CD4-positive, alpha-beta T cell (primary cell): ENCODE measurements at regions not wholly inside any gene's neighbourhood (a gene's known extent, or its start where the extent isn't known, plus 50 kb on each side); places are given as distances from the start of the nearest gene placed in this dataset.

Source experiments
- ATAC-seq: fragments of 200-7000 bp; cut with Tn5 transposase; one replicate; pipeline ENCODE4 v1.10.0; 2022; ENCODE audit warnings: mild to moderate bottlenecking; ENCODE audit not compliant: poor library complexity
- CTCF ChIA-PET: fragments of 350-600 bp; sonication (Branson Sonifier 250); formaldehyde crosslinking; loops from one replicate; lab custom pipeline; 2021; ENCODE audit warnings: antibody characterized with exemption, inconsistent platforms; lab: Charles Lee
- POLR2A ChIA-PET: fragments of 350-600 bp; sonication (Branson Sonifier 250); formaldehyde crosslinking; loops from one replicate; lab custom pipeline; 2021; ENCODE audit warnings: antibody characterized with exemption, inconsistent platforms; lab: Charles Lee
- DNase-seq, 14 experiments: peaks; one replicate each; pipeline ENCODE4 v3.0.0-alpha.2; 2013 to 2020; ENCODE audit warnings: mixed read lengths in 2 of 14
- H3K27ac ChIP-seq, 2 donors: one replicate each; pipeline versions ENCODE4 v1.5.1 to v1.7.0; 2013; ENCODE audit warnings: low read length in 2 of 2, low read depth in 1 of 2, mild to moderate bottlenecking in 1 of 2
- H3K27me3 ChIP-seq, 2 experiments: 1 replicate in 1 of 2; 2 replicates in 1 of 2; pipeline versions ENCODE4 v1.6.1 to v1.7.0; 2013; ENCODE audit warnings: low read length in 2 of 2, control low read depth in 1 of 2, mild to moderate bottlenecking in 1 of 2, moderate library complexity in 1 of 2; ENCODE audit not compliant: insufficient read depth in 2 of 2, control insufficient read depth in 1 of 2
- H3K36me3 ChIP-seq: one replicate; pipeline ENCODE4 v1.6.1; 2013; ENCODE audit warnings: low read length, control low read depth; ENCODE audit not compliant: insufficient read depth
- H3K4me1 ChIP-seq: one replicate; pipeline ENCODE4 v1.6.1; 2013; ENCODE audit warnings: low read length, control low read depth; ENCODE audit not compliant: insufficient read depth
- H3K4me3 ChIP-seq: one replicate; pipeline ENCODE4 v1.5.1; 2013; ENCODE audit warnings: mild to moderate bottlenecking, low read length, moderate library complexity
- H3K9me3 ChIP-seq, 2 experiments: 1 replicate in 1 of 2; 2 replicates in 1 of 2; pipeline versions ENCODE4 v1.6.1 to v1.7.0; 2013; ENCODE audit warnings: low read length in 2 of 2, mild to moderate bottlenecking in 2 of 2, control low read depth in 1 of 2, moderate library complexity in 1 of 2; ENCODE audit not compliant: control insufficient read depth in 1 of 2, insufficient read depth in 1 of 2
- H3K27ac Mint-ChIP-seq: one replicate; pipeline ENCODE4 v1.8.0; 2020; ENCODE audit warnings: mixed read lengths
- H3K27me3 Mint-ChIP-seq: one replicate; pipeline ENCODE4 v1.8.0; 2021; ENCODE audit warnings: mixed read lengths
- H3K36me3 Mint-ChIP-seq: one replicate; pipeline ENCODE4 v1.8.0; 2021; ENCODE audit warnings: low read depth, mixed read lengths
- H3K4me1 Mint-ChIP-seq: one replicate; pipeline ENCODE4 v1.8.0; 2021; ENCODE audit warnings: low read depth, mixed read lengths
- H3K4me3 Mint-ChIP-seq: one replicate; pipeline ENCODE4 v1.8.0; 2020; ENCODE audit warnings: mild to moderate bottlenecking, mixed read lengths
- H3K9me3 Mint-ChIP-seq: one replicate; pipeline ENCODE4 v1.8.0; 2020; ENCODE audit warnings: mixed read lengths
- intact Hi-C, 2 experiments: fragments of 100-400 bp; cut with DNase I in 1 of 2; cut with micrococcal nuclease in 1 of 2; formaldehyde crosslinking; loops; one replicate each; pipeline versions ENCODE4 v1.15.1 to v1.9.0; 2023 to 2025; cut with DNase I, micrococcal nuclease
- TF ChIP-seq, protein P1 (sequence below): fragments of 200-600 bp; IDR thresholded peaks from one replicate; pipeline ENCODE4 v1.8.0; 2022; ENCODE audit warnings: antibody characterized with exemption, mild to moderate bottlenecking

DNA sequence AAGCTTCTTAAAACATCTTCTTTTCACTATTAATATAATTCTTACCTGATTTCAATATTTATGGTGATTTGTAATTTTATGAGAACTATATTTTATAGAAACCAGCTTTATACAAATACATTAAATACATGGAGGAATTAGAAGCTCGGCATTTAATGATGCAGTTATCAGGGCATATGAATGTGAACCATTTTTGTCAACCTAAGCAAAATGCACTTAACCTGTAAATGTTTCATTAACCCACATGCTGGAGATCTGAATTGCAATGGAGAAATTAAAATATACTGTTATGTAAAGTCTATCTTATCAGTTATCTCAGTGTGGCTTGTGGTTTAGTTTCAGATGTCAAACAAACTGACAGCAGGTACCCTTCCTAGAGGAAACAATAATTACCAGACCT, 63.2 kb upstream of the CDH12 start:
- POLR2A ChIA-PET, result no interaction called here
- intact Hi-C loops, result no loop called here

DNA sequence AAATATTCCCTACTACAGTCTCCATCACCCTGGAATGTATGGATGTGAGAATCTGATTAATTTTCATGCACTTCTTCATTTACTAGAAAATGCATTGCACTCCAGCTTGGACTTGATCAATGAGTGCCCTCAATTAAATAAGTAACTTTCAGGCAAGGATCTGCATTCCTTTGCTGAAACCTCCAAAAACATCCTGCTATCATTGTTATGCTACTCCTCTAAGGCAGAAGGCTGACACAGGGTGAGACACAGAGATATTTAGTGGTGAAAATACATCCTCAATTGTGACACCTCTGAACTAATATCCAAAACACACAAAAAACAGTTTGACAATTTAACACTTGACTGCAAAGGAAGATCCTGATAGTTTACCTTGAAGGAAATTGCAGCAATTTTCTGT, 57.9 kb upstream of the CDH12 start:
- Histone ChIP-seq H3K27ac (no peak overlapping the region), H3K4me3 (no peak overlapping the region), H3K36me3 (no peaks in the 10 kb centered on the region), H3K27me3 (no peaks in the 10 kb centered on the region), H3K9me3 (peaks cover 0 to 4% of the 10 kb centered on the region in 2 experiments), H3K4me1 (no peaks in the 10 kb centered on the region)
- TF ChIP-seq, protein P1, sequence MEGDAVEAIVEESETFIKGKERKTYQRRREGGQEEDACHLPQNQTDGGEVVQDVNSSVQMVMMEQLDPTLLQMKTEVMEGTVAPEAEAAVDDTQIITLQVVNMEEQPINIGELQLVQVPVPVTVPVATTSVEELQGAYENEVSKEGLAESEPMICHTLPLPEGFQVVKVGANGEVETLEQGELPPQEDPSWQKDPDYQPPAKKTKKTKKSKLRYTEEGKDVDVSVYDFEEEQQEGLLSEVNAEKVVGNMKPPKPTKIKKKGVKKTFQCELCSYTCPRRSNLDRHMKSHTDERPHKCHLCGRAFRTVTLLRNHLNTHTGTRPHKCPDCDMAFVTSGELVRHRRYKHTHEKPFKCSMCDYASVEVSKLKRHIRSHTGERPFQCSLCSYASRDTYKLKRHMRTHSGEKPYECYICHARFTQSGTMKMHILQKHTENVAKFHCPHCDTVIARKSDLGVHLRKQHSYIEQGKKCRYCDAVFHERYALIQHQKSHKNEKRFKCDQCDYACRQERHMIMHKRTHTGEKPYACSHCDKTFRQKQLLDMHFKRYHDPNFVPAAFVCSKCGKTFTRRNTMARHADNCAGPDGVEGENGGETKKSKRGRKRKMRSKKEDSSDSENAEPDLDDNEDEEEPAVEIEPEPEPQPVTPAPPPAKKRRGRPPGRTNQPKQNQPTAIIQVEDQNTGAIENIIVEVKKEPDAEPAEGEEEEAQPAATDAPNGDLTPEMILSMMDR, result no peak
- no peak overlapping the region for H3K4me3 Mint-ChIP-seq
- ATAC-seq, result no peak
- ChIA-PET CTCF (no interaction called here), POLR2A (no interaction called here)
- H3K9me3 Mint-ChIP-seq, result no peaks in the 10 kb centered on the region
- intact Hi-C loops, result no loop called here
- no peaks in the 10 kb centered on the region for H3K36me3 Mint-ChIP-seq
- no peaks in the 10 kb centered on the region for H3K4me1 Mint-ChIP-seq
- DNase-seq, result no peak
- no peak overlapping the region for H3K27ac Mint-ChIP-seq
- H3K27me3 Mint-ChIP-seq, result no peaks in the 10 kb centered on the region

More for the DNA sequence above, 63.2 kb upstream of the CDH12 start:
- no peaks in the 10 kb centered on the region for H3K27me3 ChIP-seq
- H3K27me3 Mint-ChIP-seq, result no peaks in the 10 kb centered on the region
- no peaks in the 10 kb centered on the region for H3K36me3 ChIP-seq
- H3K4me3 ChIP-seq, result no peak overlapping the region
- DNase-seq (no peak), ATAC-seq (no peak)
- TF ChIP-seq, protein P1, result no peak
- no peak overlapping the region for H3K27ac ChIP-seq
- peaks cover 17% of the 10 kb centered on the region for H3K9me3 Mint-ChIP-seq
- CTCF ChIA-PET, result no interaction called here
- no peaks in the 10 kb centered on the region for H3K4me1 ChIP-seq
- H3K4me1 Mint-ChIP-seq, result no peaks in the 10 kb centered on the region
- H3K9me3 ChIP-seq, result no peaks in the 10 kb centered on the region
- H3K4me3 Mint-ChIP-seq, result no peak overlapping the region
- no peak overlapping the region for H3K27ac Mint-ChIP-seq
- no peaks in the 10 kb centered on the region for H3K36me3 Mint-ChIP-seq

DNA sequence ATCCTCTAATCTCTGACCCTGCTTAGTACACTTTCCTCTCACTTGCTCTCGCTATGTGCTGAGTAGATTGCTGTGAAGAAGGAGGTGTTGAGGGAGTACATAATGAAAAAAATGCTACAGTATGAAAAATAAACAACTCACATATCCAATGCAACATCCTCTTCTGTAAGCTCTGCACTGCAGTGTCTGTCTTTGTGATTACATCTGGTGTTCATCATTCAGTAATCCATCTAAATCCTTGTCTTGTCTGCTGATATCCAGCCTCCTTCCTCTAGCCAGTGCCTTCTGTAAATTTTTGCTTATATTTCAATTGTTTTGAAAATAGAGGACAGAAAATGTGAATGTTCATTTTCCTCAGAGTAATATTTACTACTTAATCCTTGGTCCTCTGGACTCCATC, 57.4 kb upstream of the CDH12 start:
- POLR2A ChIA-PET, result no interaction called here

More for the DNA sequence above, 57.4 kb upstream of the CDH12 start:
- Mint-ChIP-seq H3K4me1 (no peaks in the 10 kb centered on the region), H3K4me3 (no peak overlapping the region), H3K27me3 (no peaks in the 10 kb centered on the region), H3K36me3 (no peaks in the 10 kb centered on the region), H3K27ac (no peak overlapping the region), H3K9me3 (no peaks in the 10 kb centered on the region)
- TF ChIP-seq, protein P1, result no peak
- no peak for ATAC-seq
- Histone ChIP-seq H3K27ac (no peak overlapping the region), H3K36me3 (no peaks in the 10 kb centered on the region), H3K4me3 (no peak overlapping the region), H3K4me1 (no peaks in the 10 kb centered on the region), H3K9me3 (peaks cover 0 to 4% of the 10 kb centered on the region in 2 experiments), H3K27me3 (no peaks in the 10 kb centered on the region)
- CTCF ChIA-PET, result no interaction called here
- DNase-seq, result no peak
- intact Hi-C loops, result no loop called here
